GM23248 (cell line): ENCODE measurements at regions not wholly inside any gene's neighbourhood (a gene's known extent, or its start where the extent isn't known, plus 50 kb on each side); places are given as distances from the start of the nearest gene placed in this dataset.

Experiments used
- DNase-seq: peaks from one replicate; pipeline ENCODE4 v3.0.0-alpha.2; 2015
- H2AFZ ChIP-seq: fragments of 200-600 bp; sonication (generic); 2 replicates; pipeline ENCODE4 v1.6.1; 2016; ENCODE audit warnings: antibody characterized with exemption
- H3F3A ChIP-seq: fragments of 200-600 bp; sonication (generic); 2 replicates; pipeline ENCODE4 v1.6.1; 2016; ENCODE audit warnings: mild to moderate bottlenecking, antibody characterized with exemption, mixed run types; ENCODE audit not compliant: insufficient read depth
- H3K27ac ChIP-seq: fragments of 200-600 bp; sonication (generic); 2 replicates; pipeline ENCODE4 v1.5.1; 2016; ENCODE audit warnings: mild to moderate bottlenecking
- H3K27me3 ChIP-seq: fragments of 200-600 bp; sonication (generic); replicated peaks from 2 replicates; pipeline ENCODE4 v1.6.1; 2016; ENCODE audit warnings: mild to moderate bottlenecking; ENCODE audit not compliant: insufficient read depth
- H3K36me3 ChIP-seq: fragments of 200-600 bp; sonication (generic); 2 replicates; pipeline ENCODE4 v1.6.1; 2016; ENCODE audit warnings: low read depth, mild to moderate bottlenecking
- H3K4me1 ChIP-seq: fragments of 200-600 bp; sonication (generic); 2 replicates; pipeline ENCODE4 v1.6.1; 2016; ENCODE audit warnings: mild to moderate bottlenecking; ENCODE audit not compliant: insufficient read depth
- H3K4me2 ChIP-seq: fragments of 200-600 bp; sonication (generic); one replicate; pipeline ENCODE4 v1.6.1; 2016; ENCODE audit warnings: mild to moderate bottlenecking; ENCODE audit not compliant: unreplicated experiment
- H3K4me3 ChIP-seq: fragments of 200-600 bp; sonication (generic); 2 replicates; pipeline ENCODE4 v1.5.1; 2016; ENCODE audit warnings: mild to moderate bottlenecking
- H3K79me2 ChIP-seq: fragments of 200-600 bp; sonication (generic); 2 replicates; pipeline ENCODE4 v1.6.1; 2016; ENCODE audit warnings: mild to moderate bottlenecking; ENCODE audit not compliant: insufficient read depth
- H3K9ac ChIP-seq: fragments of 200-600 bp; sonication (generic); 2 replicates; pipeline ENCODE4 v1.6.1; 2016; ENCODE audit warnings: mild to moderate bottlenecking
- H3K9me2 ChIP-seq: fragments of 200-600 bp; sonication (generic); 2 replicates; pipeline ENCODE4 v1.6.1; 2016; ENCODE audit warnings: mixed run types, mild to moderate bottlenecking, moderate library complexity; ENCODE audit not compliant: insufficient read depth
- H3K9me3 ChIP-seq: fragments of 200-600 bp; sonication (generic); one replicate; pipeline ENCODE4 v1.6.1; 2017; ENCODE audit warnings: low read depth
- H4K20me1 ChIP-seq: fragments of 200-600 bp; sonication (generic); 2 replicates; pipeline ENCODE4 v1.6.0; 2016; ENCODE audit not compliant: insufficient read depth
- EZH2 ChIP-seq: fragments of 200-600 bp; sonication (generic); IDR thresholded peaks from 2 replicates; pipeline ENCODE4 v1.6.1; 2018; ENCODE audit warnings: antibody characterized with exemption, mild to moderate bottlenecking; ENCODE audit not compliant: insufficient read depth, poor library complexity, severe bottlenecking
- EZH2phosphoT487 ChIP-seq: fragments of 200-600 bp; sonication (generic); IDR thresholded peaks from 2 replicates; pipeline ENCODE4 v1.6.1; 2018; ENCODE audit warnings: antibody characterized with exemption, moderate library complexity, mild to moderate bottlenecking, low read depth; ENCODE audit not compliant: insufficient read depth
- WGBS, 2 experiments: methylation state at CpG; one replicate each; pipeline ENCODE4 v1.1.6; 2015 to 2017; ENCODE audit warnings: low lambda C conversion rate in 2 of 2, low coverage in 1 of 2; ENCODE audit errors: missing lambda C conversion rate in 2 of 2; 5-methylcytosine and 5-hydroxymethylcytosine counted together
- in situ Hi-C: fragments of 300-500 bp; cut with MboI; formaldehyde crosslinking; loops from 2 replicates; pipeline ENCODE4 v1.15.0; 2020

DNA sequence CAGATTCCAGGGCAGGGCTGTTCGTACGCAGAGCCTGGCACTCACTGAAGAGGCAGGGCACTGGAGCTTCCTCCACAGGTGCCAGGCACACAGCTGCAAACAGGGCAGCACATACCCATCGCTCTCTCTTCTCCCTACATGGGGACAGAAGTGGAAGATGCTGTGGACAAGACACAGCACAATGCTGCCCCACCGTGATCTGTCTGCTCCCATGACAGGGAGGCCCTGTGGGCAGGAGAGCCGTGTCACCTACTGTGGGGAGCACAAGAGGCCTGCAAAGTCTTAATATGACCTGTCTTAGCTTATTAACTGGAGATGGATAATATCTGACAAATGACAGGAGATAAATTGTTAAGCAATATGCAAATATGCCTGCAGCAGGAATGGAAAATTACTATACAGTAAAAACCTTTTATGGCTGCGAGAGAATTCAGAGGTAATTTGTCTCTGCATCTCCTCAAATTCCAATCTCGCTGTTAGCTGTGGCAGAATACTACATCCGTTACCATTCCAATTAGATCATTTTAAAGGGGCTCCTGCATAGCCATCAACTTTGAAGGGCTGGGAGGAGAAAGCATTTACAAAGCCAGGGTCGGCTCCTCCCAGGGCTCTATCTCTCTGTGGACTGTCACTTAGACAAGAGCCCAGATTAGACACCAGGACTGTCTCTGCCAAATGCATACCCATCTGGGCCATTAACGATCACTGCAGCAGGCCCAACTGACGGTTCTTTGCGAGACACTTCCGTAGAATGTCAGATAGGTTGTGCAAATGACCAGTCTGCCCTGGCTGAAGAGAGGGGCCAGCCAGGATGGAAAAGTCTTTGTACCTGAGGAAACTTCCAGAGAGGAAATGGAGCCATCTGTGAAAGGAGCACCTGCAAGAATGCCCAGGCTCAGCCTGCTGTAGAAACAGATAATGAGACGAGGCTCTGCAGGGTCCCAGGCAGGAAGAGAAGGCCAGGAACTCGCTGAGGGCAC is 90.7 kb upstream of the FSTL4 start:
- no peaks in the 10 kb centered on the region for H3K4me1 ChIP-seq

DNA sequence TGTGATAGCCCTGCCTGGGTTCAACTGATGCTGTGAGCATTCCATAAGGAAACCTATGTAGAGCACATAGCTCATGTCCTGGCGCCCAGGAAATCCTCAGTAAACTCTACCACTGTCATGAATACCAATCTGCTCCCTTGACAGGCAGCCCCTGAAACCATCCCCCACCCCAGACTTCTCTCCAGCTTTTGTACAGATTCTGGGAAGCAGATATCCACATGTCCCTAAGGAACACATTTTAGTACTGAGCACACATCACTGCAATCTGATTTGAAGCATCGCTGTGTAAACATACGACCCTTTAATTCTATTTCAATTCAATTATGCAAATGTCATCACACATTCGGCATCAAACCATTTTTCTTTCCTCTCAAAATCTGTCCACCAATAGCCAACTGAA is 89.5 kb upstream of the FSTL4 start:
- no peak overlapping the region for H2AFZ ChIP-seq
- H3K36me3 ChIP-seq, result no peaks in the 10 kb centered on the region
- in situ Hi-C loops, result no loop called here
- H4K20me1 ChIP-seq, result no peaks in the 10 kb centered on the region
- H3K4me3 ChIP-seq, result no peak overlapping the region
- no peak overlapping the region for H3K27ac ChIP-seq
- no peak overlapping the region for H3K9ac ChIP-seq
- no peaks in the 10 kb centered on the region for H3K9me2 ChIP-seq
- no peaks in the 10 kb centered on the region for H3K4me1 ChIP-seq
- no peaks in the 10 kb centered on the region for H3K27me3 ChIP-seq
- H3K79me2 ChIP-seq, result no peaks in the 10 kb centered on the region
- H3F3A ChIP-seq, result no peaks in the 10 kb centered on the region
- no peaks in the 10 kb centered on the region for H3K9me3 ChIP-seq
- DNase-seq, result no peak
- no peak overlapping the region for H3K4me2 ChIP-seq
- TF ChIP-seq EZH2 (no peak), EZH2phosphoT487 (no peak)
- 31 to 42% methylated on average over 4 of the region's 4 CpGs for WGBS, 2 experiments

More for the DNA sequence above, 90.7 kb upstream of the FSTL4 start:
- H4K20me1 ChIP-seq, result no peaks in the 10 kb centered on the region
- H3K79me2 ChIP-seq, result no peaks in the 10 kb centered on the region
- H3K9me2 ChIP-seq, result no peaks in the 10 kb centered on the region
- H3K36me3 ChIP-seq, result no peaks in the 10 kb centered on the region
- H3K9me3 ChIP-seq, result no peaks in the 10 kb centered on the region
- DNase-seq, result no peak
- no peaks in the 10 kb centered on the region for H3K27me3 ChIP-seq
- H3F3A ChIP-seq, result no peaks in the 10 kb centered on the region
- in situ Hi-C loops, result no loop called here
- H3K27ac ChIP-seq, result no peak overlapping the region
- H3K9ac ChIP-seq, result no peak overlapping the region
- H2AFZ ChIP-seq, result no peak overlapping the region
- TF ChIP-seq EZH2 (no peak), EZH2phosphoT487 (no peak)
- H3K4me2 ChIP-seq, result no peak overlapping the region
- H3K4me3 ChIP-seq, result no peak overlapping the region
- WGBS, 2 experiments, result 43 to 47% methylated on average over 15 of the region's 15 CpGs

DNA sequence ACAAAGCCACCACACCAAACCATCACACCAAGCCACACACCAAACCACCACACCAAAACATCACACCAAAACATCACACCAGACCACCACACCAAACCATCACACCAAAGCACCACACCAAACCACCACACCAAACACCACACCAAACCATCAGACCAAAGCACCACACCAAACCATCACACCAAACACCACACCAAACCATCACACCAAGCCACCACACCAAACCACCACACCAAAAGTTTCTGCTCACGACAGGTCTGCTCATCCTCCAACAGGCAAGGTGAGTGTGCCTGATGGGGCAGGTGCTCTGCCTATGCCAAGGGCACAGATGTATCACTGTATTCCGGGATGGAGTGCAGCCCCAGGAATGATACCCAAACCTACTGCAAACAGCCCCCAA is 87.9 kb upstream of the FSTL4 start:
- Histone ChIP-seq H3K9ac (no peak overlapping the region), H3K4me1 (no peaks in the 10 kb centered on the region), H3K36me3 (no peaks in the 10 kb centered on the region), H2AFZ (no peak overlapping the region), H3K9me2 (no peaks in the 10 kb centered on the region), H3F3A (no peaks in the 10 kb centered on the region), H3K9me3 (no peaks in the 10 kb centered on the region), H3K4me3 (no peak overlapping the region), H3K4me2 (no peak overlapping the region), H3K27me3 (no peaks in the 10 kb centered on the region), H3K27ac (no peak overlapping the region), H3K79me2 (no peaks in the 10 kb centered on the region), H4K20me1 (no peaks in the 10 kb centered on the region)
- no peak for TF ChIP-seq EZH2phosphoT487
- no peak for TF ChIP-seq EZH2
- 45 to 50% methylated on average over 2 of the region's 2 CpGs for WGBS, 2 experiments
- no peak for DNase-seq
- in situ Hi-C loops, result no loop called here

DNA sequence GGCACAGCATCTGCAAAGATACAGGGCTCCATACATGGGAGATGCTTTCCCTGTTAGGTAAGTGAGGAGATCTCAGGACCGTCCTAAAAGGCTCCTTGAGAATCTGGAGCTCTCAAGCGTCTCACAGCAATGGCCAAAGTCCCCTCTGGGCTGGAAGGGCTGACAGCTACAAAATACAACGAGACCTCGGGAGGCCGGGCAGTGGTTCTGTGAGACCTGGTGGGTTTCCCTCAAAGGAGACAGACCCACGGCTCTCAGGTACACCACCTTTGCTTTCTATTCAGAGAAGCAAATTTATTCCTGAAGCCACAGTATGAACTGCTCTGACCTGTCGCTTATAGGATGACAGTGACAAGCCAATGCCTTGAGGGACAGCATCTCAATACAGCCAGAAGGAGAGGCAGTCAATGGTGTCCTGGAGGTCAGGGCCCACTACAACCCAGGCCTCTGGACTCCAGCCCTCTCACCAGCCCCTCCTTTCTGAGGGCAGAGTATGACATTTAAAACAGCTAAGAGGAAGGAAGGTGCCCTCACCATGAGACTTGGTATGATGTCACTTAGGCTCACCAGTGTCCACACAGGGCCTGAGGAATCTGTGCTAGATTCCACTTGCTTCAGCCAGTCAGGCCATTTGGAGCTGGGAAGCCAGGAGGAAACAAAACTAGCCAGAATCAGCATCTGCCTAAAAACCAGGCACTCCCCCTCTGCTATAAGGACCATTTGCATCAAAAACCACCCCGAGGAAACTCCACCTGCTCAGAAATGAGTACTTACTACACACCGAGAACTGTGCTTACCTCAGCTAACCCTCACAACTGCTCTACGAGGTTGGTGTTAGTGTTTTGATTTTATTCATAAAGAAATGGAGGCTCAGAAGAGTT is 86.5 kb upstream of the FSTL4 start:
- in situ Hi-C loops, result no loop called here

More for the DNA sequence above, 86.5 kb upstream of the FSTL4 start:
- no peaks in the 10 kb centered on the region for H3K4me1 ChIP-seq
- no peaks in the 10 kb centered on the region for H3K9me2 ChIP-seq
- no peak overlapping the region for H3K27ac ChIP-seq
- H3K9me3 ChIP-seq, result no peaks in the 10 kb centered on the region
- 46 to 53% methylated on average over 10 of the region's 10 CpGs for WGBS, 2 experiments
- H3K79me2 ChIP-seq, result no peaks in the 10 kb centered on the region
- no peaks in the 10 kb centered on the region for H3F3A ChIP-seq
- H3K9ac ChIP-seq, result no peak overlapping the region
- H3K4me2 ChIP-seq, result no peak overlapping the region
- H3K4me3 ChIP-seq, result no peak overlapping the region
- TF ChIP-seq EZH2, result no peak
- H3K27me3 ChIP-seq, result no peaks in the 10 kb centered on the region
- no peak overlapping the region for H2AFZ ChIP-seq
- H4K20me1 ChIP-seq, result no peaks in the 10 kb centered on the region
- no peaks in the 10 kb centered on the region for H3K36me3 ChIP-seq
- no peak for DNase-seq
